Stimulated activated CD4-positive, alpha-beta T cell treated with anti-CD3 and anti-CD28 coated beads, Interleukin-4, amount 100 ng/mL, for 48 hours (primary cell): ENCODE measurements at regions not wholly inside any gene's neighbourhood (a gene's known extent, or its start where the extent isn't known, plus 50 kb on each side); places are given as distances from the start of the nearest gene placed in this dataset.

Source experiments
- DNase-seq, 2 donors: peaks; one replicate each; pipeline ENCODE4 v3.0.0-alpha.2; 2020; ENCODE audit warnings: low read depth in 2 of 2

- DNase-seq, result no peak
Observed at GRCh38 chr13:58773280-58773859, 1141.8 kb downstream of the PCDH17 start.

- no peak for DNase-seq
Observed at GRCh38 chr13:58782736-58783135, 1151.2 kb downstream of the PCDH17 start.

- DNase-seq, result no peak
Observed at GRCh38 chr13:58792854-58793253, 1161.3 kb downstream of the PCDH17 start.

GRCh38 chr13:58795715-58796114 lies 1164.2 kb downstream of the PCDH17 start:
- DNase-seq, result no peak

GRCh38 chr13:58804832-58805231 lies 1173.3 kb downstream of the PCDH17 start:
- no peak for DNase-seq

- DNase-seq, result no peak
Observed at GRCh38 chr13:58806401-58806800, 1174.9 kb downstream of the PCDH17 start.

DNA sequence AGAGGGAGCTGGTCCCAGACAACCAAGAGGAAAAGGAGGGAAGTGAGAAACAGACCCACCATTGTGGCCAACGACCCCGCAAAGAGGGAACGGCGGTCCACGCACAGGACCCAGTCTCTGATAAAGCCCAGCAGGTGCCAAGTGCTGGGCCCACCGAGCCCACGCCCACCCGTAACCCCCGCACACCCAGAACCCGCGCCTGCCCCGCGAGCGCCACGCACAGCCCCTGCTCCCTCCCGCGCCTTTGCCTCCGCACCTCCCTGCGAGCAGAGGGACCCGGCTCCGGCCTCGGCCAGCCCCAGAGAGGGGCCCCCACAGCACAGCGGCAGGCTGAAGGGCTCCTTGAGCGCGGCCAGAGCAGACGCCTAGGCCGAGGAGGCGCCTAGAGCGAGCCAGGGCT lies 1192.2 kb downstream of the PCDH17 start:
- DNase-seq, result no peak

DNA sequence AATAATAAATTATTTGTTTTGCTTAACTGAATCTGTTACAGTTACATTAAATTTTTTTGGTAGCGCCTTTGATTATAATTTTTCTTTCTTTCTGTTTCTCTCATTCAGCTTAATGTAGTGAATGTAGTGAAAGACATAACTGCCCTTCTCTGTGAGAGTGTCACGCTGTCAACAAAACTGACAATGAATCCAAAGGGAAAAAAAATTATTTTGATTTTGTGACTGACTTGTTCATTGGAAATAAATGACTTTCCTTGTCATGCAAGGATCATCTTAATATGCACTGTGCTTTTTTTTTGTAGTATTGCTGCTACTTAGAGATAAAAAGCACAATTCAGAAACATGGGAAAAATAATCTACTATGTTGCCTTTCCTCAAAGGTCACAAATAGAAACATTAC lies 1196.4 kb downstream of the PCDH17 start:
- DNase-seq, result no peak

DNA sequence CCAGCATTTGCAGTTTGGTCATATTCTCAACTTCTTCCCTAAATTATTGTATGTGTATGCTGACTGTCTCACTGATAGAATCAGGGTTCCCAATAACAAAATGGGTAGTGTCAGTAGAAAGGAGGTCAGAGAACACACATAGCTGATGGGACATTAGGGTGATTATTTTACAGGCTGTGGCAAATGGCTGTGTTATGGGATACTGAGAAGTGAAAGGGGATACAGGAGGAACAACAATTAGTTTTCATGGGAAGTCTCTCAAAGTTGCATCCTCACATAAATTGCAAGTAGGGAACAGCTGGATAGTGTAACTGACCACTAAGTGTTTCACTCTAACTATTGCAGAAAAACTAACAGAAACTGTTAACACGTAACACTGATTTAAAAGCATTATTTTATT lies 1199.3 kb downstream of the PCDH17 start:
- no peak for DNase-seq

DNA sequence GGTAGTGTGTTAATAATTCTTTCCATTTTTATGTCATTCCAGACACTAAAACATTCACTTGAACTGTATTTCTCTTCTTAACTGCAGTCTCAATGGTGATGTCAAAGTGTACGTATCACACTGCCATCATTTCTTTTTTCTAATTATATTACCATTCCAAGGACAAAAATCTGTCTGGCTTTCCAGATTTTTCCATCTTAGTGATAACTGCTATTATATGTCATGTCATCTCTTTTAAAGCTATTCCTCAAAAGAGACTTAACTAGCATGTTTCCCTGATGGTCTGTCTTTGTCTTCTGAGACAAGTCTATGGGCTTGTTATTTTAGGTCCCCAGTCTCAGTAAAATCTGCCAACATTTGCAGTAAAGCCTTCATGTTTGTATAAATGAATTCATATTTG lies 1207.1 kb downstream of the PCDH17 start:
- no peak for DNase-seq

DNA sequence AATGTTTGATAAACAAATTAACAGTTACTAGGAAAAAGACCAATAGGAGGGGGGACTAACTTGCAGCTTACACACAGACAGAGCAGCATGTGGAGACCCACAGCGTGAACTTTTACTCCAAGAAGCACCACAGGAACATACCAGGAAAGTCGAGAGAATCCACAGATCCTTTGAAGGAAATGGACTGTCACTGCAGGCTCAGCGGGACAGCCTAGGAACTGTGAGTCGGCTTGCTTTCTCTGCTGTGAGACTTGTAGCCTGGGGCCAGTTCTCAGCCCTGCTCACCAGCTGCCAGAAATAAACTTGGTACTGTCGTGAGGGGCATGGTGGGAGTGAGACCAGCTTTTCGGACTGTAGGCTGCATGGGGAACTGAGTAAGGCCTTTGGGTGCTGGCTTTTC lies 1211.5 kb downstream of the PCDH17 start:
- no peak for DNase-seq

GRCh38 chr13:58843567-58843966 lies 1212.0 kb downstream of the PCDH17 start:
- DNase-seq, result no peak

- DNase-seq, result no peak
Observed at GRCh38 chr13:58850161-58850560, 1218.6 kb downstream of the PCDH17 start.

DNA sequence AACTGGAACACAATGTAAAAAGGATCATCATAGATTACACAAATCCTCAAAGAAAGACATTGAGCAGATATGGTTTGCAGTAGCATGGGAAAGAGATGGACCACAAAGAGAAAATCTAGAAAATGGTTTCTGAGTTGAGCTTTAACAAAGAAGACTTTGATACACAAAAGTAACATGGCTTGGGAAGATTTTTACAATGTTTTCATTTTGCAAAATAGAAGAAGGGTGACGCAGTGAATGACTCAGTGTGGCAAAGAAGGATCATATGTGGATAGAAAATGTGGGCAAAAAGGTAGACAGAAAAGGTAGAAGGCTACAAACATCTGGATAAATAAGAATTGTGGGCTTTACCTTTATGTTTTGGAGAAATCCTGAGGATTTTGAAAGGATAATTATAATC lies 1220.5 kb downstream of the PCDH17 start:
- no peak for DNase-seq

GRCh38 chr13:58855283-58855682 lies 1223.7 kb downstream of the PCDH17 start:
- no peak for DNase-seq

DNA sequence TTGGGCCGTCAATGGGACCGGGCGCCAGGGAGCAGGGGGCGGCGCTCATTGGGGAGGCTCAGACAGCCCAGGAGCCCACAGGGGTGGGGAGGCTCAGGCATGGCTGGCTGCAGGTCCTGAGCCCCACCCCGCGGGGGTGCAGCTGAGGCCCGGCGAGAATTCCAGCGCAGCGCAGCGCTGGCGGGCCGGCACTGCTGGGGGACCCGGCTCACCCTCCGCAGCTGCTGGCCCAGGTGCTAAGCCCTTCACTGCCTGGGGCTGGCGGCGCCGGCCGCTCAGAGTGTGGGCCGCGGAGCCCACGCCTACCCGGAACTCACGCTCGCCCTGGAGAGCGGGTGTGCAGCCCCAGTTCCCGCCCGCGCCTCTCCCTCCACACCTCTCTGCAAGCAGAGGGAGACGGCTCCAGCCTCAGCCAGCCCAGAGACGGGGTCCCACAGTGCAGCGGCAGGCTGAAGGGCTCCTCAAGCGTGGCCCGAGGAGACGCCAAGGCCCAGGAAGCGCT lies 1227.4 kb downstream of the PCDH17 start:
- no peak for DNase-seq

- DNase-seq, result no peak
Observed at GRCh38 chr13:58865286-58865685, 1233.7 kb downstream of the PCDH17 start.

DNA sequence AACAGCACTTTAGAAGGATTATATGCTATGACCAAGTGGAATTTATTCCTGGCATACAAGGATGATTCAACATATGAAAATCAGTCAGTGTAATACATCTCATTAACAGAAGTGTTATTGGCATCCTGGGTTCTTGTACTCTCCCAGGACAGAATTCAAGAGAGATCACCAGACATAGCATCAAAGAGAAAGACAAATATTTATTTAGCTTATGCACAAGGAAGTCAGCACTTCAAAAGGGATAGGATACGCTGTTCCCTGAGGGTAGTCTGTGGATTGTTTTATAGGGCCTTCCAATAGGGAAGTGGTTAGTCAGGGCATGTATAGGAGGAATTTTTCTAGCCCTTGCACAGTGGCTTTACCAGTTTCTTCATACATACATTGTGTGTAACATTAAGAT lies 1238.0 kb downstream of the PCDH17 start:
- DNase-seq, result no peak

DNA sequence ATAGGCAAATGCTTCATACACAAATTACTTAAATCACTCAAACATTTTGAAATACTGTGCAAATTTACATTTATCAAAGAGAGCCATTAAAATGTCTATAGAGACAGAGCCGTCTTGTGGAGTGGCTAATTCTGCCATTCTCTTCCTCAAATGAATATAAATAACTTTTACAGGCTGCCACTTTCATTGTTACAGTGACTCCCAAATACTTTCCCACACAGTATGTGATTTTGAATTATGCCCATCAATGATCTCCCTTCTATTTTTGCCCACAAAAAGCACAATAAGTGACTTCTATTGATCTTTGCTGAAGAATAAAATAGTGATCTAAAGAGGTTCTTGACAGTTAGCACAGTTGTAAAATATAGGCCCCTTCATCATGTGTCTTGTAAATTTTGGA lies 1244.9 kb downstream of the PCDH17 start:
- no peak for DNase-seq

DNA sequence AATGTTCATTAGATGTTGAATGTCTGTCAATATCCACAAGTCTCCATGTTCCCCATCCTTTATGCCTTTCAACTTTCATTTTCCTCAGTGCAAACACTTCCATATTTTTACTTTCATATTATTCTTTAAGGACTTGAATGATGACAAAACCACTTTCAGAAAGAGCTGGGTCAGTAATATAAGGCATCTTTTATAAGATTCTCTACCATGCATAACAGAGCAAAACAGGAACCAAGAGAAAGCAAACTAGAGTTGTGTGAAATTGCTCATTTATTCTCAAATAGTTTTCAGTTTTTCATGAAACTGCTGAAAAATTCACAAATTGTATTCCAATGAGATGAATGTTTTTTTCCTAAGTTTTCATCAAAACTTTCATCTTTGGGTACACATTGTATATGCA lies 1247.6 kb downstream of the PCDH17 start:
- no peak for DNase-seq

DNA sequence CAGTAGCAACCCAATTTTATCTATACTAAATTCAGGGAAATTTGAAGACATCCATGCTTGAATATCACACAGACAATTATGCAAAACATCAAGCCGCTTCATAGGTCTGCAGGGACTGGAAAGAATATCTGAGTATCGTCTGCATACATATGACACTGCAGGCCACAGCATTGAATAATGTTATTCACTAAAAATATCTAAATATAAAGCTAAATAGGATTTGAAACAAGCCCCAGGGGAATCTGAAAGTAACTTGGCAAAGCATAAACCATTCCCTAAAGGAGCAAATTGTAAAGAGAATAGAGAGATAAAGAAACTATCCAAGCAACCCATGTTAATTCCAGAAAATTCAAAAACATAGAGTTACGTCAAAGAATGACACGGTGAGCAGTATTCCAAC lies 1251.0 kb downstream of the PCDH17 start:
- no peak for DNase-seq

GRCh38 chr13:58883405-58883804 lies 1251.9 kb downstream of the PCDH17 start:
- DNase-seq, result no peak

DNA sequence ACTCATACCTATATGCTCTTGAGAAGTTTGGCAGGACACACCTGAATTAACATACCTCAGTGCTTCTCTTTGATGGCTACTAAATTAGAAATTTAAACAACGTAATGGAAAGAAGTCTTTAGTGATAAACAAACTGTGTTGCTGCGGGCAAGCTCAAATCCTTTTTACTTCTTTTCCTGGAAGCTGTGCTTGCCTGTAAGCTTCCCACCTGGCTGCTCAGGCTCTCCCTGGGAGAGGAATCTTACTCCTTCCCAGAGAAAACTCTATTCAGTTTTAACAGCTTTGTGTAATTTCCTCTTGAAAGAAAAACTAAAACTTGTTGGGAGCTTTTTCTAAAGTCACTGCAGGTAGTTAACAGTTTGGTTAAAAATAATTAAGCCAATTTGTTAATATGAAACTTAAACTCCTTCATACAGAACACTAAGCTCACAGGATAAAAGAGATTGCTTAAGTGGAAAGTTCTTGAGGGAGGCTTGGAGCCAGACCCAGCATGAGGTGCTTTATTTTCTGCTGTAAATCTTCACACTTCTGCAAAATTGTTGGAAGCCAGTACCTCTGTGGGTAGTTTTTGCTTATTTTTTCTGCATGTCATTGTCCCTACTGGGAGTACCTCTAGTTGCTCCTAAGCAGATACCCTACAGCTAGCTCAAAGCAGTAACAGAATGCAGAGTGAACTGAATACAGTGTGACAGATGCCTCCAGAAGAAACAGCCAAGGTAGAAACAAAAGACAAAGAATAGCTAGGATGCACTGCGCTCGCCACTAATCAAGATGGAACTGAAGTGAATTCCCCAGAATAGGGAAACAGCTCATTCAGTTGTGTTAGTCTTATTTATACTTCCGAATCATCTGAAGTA lies 1253.0 kb downstream of the PCDH17 start:
- DNase-seq, result no peak
